GM12872 (cell line): ENCODE measurements at regions not wholly inside any gene's neighbourhood (a gene's known extent, or its start where the extent isn't known, plus 50 kb on each side); places are given as distances from the start of the nearest gene placed in this dataset.

Experiments
- CTCF ChIP-seq: IDR thresholded peaks from 3 replicates; pipeline ENCODE4 v1.5.1; 2011; ENCODE audit warnings: low read depth, mild to moderate bottlenecking, low read length, moderate library complexity; ENCODE audit not compliant: insufficient read depth

GRCh38 chr12:58163021-58163420, 221.7 kb downstream of the ATP23 start:
- no peak for TF ChIP-seq CTCF

GRCh38 chr12:58166643-58167042, 225.3 kb downstream of the ATP23 start:
- no peak for TF ChIP-seq CTCF

- no peak for TF ChIP-seq CTCF
Measured at GRCh38 chr12:58167622-58168021, 226.3 kb downstream of the ATP23 start.

- no peak for TF ChIP-seq CTCF
Measured at GRCh38 chr12:58169826-58170225, 228.5 kb downstream of the ATP23 start.

- no peak for TF ChIP-seq CTCF
Measured at GRCh38 chr12:58171914-58172313, 230.5 kb downstream of the ATP23 start.

GRCh38 chr12:58172433-58173073, 231.2 kb downstream of the ATP23 start:
- no peak for TF ChIP-seq CTCF

- TF ChIP-seq CTCF, result no peak
Measured at GRCh38 chr12:58174316-58174715, 232.9 kb downstream of the ATP23 start.
